ENCODE measurements at regions not wholly inside any gene's neighbourhood (a gene's known extent, or its start where the extent isn't known, plus 50 kb on each side); places are given as distances from the start of the nearest gene placed in this dataset.

- TF ChIP-seq EZH2phosphoT487 (IDR thresholded peaks at IDR 0.05; ENCODE audit: insufficient read depth, low read depth) (no peak), EZH2 (IDR thresholded peaks at IDR 0.05; ENCODE audit: insufficient read depth, poor library complexity, severe bottlenecking) (no peak)
Observed at GRCh38 chr6:165913676-165914570, 250.9 kb upstream of the PDE10A start.
